ENCODE measurements at regions not wholly inside any gene's neighbourhood (a gene's known extent, or its start where the extent isn't known, plus 50 kb on each side); places are given as distances from the start of the nearest gene placed in this dataset.
"Not testable (repeated sequence)": the region's sequence is repeated elsewhere in the genome, so short reads cannot be mapped to it uniquely, and the experiment has no call there.

DNA sequence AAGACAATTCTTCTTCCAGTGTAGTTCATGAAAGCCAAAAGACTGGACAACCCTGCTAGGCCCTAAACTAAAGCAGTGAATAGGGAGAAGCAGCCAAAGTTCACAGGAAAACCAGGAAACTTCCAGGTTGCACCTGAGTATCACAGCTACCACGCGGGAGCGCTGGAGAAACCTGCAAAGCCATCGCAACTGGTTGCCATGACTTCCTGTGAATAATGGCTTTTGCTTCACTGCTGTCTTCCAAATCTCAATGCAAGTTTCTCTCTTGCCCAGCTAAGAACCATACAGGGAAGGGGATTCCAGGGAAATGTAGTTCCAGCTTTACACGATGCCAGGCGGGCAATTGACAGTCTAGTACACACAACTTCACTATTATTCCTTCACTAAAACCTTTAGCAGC is 114.1 kb downstream of the GXYLT1 start:
- no peak for DNase-seq

DNA sequence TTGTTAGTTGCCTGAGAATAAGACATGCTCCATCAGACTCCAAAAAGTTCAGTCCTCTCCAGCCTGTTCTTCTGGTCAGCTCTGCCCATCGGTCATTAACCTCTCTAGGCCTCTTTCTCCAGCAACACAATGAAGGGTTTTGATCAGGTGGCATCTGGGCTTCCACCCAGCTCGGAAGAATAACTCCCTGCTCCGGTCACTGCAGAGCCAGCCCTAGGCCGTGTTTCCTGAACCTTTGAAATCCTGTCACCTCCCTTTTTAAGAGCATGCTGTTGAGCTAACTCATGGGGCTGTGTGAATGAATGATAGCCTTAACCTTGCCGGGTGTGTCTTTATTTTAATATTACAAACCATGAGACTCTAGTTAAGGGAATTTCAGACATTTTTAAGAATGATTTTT is 117.1 kb downstream of the GXYLT1 start:
- DNase-seq = no peak

DNA sequence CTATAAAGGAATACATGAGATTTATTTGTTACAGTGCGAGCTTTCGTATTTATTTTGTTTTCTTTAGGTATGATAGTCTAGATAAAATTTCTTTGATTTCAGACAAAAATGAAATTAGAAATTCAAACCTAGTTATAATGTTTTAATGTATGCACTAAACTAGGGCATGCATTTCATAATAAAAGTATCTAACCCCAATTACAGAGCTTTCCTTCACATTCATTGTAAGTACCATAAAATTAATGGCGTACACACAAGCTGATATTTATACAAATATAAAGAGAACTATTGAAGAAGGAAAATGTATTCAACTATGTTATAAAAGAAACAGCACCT is 120.2 kb downstream of the GXYLT1 start:
- no peak for DNase-seq

DNA sequence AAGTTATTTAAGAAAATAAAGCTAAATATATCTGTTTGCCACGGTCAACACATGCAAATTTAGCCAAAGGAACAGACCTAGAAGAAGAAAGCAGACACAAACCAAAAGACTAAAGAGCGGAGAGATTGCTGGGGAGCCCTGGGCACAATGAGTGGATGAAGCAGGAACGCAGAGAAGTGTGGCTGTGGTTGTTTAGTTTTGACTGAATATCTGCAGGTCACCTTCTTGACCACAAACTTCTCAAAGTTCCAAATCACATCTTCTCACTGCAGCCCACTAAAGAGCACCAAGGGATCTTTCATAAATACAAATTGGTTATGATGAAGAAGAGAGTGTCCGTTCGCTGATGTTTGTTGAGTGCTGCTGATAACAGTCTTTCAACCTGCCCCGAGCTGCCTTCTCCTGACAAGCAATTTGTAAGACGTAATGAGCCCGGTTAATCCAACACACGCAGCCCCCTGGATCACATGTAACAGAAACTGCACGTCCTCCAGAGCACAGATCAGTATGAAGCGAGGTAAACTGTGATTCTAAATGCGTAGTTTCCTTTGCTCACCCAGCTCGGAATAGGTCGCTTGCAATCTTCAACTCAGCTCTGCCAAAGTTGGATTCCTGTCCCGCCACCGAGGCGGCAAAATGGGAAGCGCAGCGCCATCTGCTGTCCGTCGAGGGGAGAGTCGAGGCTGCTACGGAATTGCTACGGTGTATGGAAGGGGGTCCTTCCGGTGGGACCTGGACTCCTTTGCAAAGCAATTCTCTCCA is 120.8 kb downstream of the GXYLT1 start:
- DNase-seq = peak; percentile 89

DNA sequence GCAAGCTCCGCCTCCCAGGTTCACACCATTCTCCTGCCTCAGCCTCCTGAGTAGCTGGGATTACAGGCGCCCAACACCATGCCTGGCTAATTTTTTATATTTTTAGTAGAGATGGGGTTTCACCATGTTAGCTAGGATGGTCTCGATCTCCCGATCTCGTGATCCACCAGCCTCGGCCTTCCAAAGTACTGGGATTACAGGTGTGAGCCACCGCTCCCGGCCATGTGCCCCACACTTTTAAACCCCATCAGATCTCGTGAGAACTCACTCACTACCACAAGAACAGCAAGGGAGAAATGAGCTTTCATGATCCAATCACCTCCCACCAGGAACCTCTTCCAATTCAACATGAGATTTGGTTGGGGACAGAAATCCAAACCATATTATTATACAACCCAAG is 122.7 kb downstream of the GXYLT1 start:
- DNase-seq = not testable (repeated sequence)

DNA sequence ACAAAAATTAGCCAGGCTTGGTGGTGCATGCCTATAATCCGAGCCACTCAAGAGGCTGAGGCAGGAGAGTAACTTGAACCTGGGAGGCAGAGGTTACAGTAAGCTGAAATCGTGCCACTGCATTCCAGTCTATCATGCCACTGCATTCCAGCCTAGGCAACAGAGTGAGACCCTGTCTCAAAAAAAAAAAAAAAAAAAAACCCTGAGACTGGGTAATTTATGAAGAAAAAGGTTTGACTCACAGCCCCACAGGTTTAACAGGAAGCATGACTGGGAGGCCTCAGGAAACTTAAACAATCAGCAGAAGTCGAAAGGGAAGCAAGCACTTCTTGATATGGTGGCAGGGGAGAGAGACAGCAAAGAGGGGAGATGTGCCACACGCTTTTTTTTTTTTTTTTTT is 123.2 kb downstream of the GXYLT1 start:
- DNase-seq = no peak

DNA sequence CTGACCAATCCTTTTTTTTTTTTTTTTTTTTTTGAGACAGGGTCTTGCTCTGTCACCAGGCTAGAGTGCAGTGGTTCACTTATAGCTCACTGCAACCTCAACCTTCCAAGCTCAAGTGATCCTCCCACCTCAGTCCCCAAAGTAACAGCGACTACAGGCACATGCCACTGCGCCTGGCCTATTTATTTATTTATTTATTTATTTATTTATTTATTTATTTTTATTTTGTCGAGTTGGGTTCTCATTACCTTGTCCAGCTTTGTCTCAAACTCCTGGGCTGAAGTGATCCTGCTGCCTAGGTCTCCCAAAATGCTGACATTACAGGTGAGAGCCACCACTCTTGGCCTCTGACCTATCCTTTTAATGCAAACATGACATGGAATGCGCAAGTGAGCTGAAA is 124.4 kb downstream of the GXYLT1 start:
- no peak for DNase-seq

DNA sequence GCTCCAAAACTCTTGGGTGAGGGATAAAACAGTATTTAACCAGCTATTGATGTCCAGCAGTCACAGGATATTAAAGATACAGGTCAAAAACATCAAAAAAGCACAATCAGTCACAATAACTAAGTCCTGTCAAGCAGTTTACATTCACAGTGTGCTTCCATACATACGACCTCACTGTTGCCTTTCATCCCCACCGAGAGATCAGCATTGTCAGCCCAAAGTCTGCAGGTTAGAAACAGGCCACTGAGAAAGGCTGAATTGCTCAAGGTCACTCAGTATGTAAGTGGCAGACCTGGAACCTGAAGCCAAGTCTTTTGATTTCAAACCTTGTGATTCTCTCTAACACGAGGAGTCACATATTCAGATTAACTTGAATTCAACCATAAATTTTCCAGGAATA is 124.9 kb downstream of the GXYLT1 start:
- DNase-seq = no peak

DNA sequence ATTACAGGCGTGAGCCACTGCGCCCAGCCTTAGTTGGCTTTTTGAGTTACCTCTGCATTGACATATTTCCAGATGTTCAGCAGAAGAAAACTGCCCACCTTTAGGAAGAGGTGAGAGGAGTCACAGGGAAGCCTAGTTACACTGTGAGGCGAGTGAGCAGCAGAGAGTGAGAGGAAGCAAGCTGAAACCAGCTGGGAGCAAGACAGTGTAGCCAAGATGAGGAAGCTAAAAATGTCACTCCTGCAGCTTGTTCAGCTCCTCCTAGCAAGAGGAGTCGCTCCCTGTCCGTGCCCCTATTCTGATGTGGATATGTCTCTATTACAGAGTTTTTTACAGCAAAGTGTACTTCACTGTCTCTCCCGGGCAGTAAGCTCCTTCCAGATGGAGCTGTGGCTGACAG is 127.6 kb downstream of the GXYLT1 start:
- DNase-seq = no peak

DNA sequence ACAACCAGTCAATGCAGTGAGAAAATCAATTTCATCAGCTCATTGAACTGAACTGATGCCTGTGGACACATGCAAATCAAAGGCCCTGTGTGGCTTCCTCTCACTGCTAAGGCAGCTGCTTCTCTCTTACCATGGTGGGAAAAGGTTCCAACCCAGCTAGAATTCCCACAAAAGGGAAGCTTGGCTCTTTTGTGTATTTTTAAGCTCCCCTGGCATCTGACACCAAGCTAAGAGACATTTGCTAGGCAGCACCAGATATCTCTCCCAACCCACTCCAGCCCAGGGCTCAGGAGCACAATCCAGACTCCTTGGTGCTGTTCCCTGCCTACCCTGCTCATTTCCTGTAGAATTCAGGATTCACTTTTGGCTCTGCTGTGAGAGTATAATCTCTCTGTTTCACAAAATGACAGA is 129.6 kb downstream of the GXYLT1 start:
- no peak for DNase-seq

DNA sequence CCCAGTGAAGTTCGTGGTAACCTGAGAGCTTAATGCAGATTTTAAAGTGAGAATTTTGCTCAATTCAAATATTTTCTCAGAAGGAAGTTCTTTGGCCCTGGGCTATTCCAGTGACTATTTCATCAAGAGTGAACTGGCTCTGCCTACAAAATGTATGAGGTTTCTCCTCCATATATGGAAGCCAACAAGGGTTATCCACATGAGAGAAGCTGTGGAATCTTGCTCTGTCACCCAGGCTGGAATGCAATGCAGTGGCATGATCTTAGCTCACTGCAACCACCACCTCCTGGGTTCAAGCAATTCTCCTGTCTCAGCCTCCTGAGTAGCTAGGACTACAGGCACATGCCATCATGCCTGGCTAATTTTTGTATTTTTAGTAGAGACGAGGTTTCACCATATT is 132.2 kb downstream of the GXYLT1 start:
- not testable (repeated sequence) for DNase-seq

DNA sequence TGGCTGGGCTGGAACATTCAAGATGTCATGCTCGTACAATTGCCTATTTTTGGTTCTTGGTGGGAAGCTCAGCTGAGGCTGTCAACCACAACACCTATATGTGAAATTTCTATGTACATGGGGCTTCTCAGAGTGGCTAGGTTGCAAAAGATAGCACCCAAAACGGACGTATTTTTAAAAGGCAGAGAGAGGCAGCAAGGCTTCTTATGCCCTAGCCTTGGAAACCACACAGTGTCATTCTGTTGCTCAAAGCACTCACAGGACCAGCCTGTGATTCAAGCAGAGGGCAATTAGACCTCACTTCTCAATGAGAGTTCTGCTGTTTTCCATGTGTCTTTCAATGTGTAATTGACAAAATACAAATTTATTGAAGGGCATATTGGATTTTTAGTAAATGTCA is 134.0 kb downstream of the GXYLT1 start:
- DNase-seq = no peak

DNA sequence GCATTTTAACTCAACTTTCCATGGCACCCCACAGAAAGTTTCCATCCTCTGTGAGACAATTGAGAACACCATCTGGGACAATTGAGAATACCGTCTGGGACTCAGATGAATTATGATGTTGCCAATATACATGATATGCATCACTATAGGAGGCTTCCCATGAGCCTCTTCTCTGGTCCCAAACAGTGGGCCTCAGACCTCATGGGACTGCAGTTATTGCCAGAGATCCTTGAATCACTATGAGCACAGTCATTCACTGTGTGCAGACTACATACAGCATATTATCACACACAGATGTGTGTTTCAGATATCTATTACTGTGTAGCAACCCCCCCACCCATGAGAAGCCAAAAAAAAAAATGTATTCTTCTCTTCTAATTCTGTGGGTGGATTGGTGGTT is 134.4 kb downstream of the GXYLT1 start:
- no peak for DNase-seq

DNA sequence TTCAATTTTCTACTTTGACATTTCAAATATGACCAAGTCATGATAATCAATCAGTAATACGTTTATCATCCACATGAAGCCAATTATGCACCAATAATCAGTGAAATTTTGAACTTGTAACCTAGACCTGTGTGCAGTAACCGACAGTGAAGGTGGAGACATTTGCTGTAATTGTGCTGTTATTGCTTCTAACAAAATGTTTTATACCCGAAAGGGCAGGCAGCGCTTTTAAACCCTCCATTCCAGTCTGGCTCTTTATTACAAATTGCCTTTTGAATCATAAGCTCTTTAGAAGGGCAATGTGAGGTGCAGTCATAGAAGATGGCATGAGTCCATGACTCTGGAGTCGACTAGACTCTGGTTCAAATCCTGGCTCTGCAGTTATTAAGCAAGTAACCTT is 135.7 kb downstream of the GXYLT1 start:
- no peak for DNase-seq

DNA sequence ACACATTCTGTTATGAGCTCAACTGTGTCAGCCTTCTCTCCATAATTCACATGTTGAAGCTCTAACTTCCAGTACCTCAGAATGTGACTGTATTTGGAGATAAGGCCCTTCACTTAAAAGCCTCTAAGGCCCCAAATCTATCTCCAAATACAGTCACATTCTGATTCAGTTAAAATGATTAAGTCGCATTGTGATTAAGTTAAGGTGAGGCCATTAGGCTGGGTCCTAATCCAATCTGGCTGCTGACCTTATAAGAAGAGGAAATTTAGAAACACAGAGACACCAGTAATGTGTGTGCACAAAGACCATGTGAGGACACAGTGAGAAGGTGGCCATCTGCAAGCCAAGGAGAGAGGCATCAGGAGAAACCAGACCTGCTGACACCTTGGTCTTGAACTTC is 141.6 kb downstream of the GXYLT1 start:
- DNase-seq = no peak

DNA sequence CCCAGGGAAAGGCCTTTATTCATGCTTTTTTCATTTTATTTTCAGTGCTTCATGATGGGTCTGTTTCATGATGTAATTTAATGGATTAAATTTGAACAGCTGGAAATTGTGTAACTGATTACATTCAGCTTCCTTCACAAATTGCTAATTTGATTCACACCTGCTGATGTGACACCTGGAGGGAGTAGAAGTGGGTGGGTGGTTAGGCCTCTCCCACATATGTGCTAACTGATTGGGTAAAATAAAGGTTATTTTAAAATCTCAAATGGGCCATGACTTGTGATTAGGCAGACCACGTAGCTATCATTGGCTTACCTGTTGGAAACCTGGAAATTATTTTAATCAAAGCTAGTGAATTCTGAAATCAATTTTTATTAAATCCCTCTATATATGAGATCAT is 142.1 kb downstream of the GXYLT1 start:
- no peak for DNase-seq

DNA sequence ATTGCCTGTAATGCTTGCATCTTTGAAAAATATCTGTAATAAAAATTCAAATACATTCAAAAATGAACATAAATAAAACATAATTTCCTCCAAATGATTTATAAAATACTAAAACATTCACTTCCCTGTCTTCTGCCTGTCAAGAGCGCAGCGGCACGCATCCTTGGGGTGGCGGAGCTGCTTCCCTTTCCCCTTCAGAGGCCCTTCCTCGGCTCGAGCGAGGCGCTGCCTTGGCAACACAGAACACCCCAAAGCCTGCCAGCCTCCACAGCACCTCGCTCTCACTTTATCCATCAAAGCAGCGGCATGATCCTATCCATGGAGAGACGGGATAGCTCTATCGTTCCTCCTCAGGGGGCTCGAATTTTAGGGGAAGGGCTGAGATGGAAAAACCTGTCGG is 146.2 kb downstream of the GXYLT1 start:
- no peak for DNase-seq

DNA sequence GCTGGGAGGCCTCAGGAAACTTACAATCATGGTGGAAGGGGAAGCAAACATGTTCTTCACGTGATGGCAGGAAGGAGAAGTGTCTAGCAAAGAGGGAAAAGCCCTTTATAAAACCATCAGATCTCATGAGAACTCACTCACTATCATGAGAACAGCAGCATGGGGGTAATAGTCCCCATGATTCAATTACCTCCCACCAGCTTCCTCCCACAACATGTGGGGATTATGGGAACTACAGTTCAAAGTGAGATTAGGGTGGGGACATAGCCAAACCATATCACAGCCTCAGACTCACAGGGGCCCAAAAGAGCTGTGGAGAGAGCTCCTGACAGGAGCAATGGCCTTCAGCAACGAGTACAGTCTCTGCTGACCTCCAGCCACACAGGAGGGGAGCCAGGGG is 151.4 kb downstream of the GXYLT1 start:
- no peak for DNase-seq

DNA sequence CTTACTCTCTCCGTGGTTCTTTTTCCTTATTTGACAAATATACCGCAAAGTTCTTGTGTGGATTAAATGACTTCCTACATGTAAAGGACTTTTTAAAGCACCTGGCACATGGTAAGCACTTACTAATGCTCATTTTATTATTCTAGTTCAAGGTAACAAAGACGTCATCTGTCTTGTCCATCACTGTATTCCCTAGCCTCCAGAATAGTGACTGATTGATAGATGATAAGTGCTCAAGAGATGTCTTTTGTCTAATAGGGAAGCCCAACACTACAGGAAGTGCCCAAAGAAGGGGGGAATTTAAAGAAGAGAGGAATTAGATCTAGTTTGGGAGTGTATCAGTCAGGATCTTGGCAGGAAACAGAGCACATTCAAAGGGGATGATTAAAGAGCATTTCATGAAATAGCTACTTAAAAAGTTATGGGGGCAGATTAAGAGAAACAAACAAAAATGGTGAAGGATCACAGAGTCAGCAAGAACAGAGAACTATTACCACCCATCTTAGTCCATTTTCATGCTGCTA is 151.9 kb downstream of the GXYLT1 start:
- DNase-seq = no peak

DNA sequence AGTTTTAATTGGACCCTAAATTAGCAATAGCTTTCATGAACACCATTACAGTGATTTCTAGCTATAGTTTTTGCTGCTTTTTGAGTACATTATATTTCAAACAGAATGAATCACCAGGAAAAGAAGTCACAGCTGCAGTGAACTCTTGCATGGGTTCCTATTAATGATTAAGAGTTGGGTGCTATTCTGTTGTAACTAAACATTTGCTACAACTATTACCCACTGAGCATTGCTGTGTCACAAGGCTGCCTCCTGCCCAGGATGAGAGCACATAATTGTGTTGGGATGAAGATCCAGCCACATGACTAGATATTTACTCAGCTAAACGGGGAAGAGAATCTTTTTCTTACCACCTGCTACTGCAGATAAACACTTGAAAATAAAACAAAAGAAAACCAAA is 152.7 kb downstream of the GXYLT1 start:
- DNase-seq = no peak

DNA sequence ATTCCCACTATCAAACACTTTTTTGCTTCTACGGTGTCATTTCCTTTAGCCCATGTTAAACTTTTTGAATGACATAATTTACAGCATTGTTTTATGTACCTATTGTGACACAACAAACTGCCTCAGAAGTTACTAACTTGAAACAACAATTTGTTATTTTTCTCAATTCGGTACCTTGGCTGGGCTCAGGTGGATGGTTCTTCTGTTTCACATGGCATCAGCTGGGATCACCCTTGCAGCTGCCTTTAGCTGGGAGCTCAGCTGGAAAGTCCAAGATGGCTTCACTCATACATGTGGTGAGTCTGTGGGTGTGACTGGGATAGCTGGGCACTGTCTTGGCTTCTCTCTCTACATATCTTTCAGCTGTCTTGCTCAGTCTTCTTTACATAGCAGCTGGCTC is 156.0 kb downstream of the GXYLT1 start:
- DNase-seq = no peak

DNA sequence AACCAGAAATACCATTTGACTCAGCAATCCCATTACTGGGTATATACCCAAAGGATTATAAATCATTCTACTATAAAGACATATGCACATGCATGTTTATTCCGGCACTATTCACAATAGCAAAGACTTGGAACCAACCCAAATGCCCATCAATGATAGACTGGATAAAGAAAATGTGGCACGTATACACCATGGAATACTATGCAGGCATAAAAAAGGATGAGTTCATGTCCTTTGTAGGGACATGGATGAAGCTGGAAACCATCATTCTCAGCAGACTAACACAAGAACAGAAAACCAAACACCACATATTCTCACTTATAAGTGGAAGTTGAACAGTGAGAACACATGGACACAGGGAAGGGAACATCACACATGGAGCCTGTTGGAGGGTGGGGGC is 158.2 kb downstream of the GXYLT1 start:
- not testable (repeated sequence) for DNase-seq

DNA sequence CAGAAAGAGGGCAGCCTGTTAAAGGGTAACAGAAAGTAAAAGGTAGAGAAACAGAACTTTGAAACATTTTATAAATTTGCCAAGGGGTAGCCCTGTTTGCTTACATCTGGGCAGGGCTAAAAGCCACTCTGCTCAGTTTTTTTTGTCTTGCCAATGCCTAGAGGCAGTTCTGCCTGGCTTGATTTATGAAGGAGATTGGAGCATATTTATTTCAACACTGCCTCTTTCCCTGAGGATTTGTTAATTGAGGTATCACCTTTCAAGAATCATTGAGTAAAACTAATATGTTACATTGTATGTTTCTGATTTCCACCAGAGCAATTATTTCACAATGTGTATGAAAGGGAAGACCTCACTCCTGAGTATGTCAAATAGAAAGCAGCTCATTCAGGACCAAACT is 160.8 kb downstream of the GXYLT1 start:
- no peak for DNase-seq

DNA sequence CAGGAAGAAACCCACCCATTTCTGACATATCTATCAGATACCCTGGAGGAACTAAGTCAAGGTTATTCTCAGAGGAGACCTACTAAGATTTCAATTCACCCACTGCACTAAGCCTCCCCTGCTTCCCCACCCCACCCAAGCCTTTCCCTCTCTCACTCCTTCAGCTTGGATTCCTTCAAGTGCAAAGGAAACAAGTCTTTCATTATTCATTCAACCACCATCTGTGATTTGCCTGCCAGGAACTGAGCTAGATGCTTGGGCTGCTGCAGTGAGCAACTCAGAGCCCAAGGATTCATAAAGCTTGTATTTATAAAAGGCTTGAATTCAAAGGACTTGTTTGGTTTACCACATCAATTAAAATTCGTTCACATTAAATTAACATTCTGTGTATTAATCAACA is 161.3 kb downstream of the GXYLT1 start:
- DNase-seq = no peak

DNA sequence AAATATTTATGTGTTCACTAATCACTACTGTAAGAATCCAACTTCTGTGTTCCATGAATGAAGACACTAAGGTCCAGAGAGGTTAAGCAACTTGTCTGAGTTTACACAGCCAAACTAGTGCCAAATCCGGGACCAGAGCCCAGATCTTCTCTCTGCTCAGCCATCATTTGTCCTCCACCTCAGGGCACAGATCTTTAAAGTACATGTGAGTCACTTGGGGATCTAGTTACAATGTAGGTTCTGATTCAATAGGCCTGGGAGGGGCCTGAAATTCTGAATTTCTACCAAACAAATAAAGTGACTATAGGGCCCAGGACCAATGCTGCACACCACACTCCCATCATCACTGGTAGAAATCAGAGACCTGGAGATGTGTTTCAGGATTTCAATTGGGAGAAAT is 162.9 kb downstream of the GXYLT1 start:
- DNase-seq = no peak

Data from activated CD8-positive, alpha-beta memory T cell treated with anti-CD3 and anti-CD28 coated beads, Interleukin-2, amount 50 U/mL, for 48 hours (primary cell).